ENCODE measurements at regions not wholly inside any gene's neighbourhood (a gene's known extent, or its start where the extent isn't known, plus 50 kb on each side); places are given as distances from the start of the nearest gene placed in this dataset.

- Mint-ChIP-seq H3K27me3 (no peaks in the 10 kb centered on the region), H3K4me3 (no peak overlapping the region), H3K9me3 (ENCODE audit: insufficient read depth) (no peaks in the 10 kb centered on the region), H3K27ac (no peak overlapping the region), H3K4me1 (no peaks in the 10 kb centered on the region)
- no peak overlapping the region for H3K9ac ChIP-seq (ENCODE audit: low read length)
- no peaks in the 10 kb centered on the region for H3K79me2 ChIP-seq (ENCODE audit: control insufficient read depth, insufficient read depth, low read length)
- no peak overlapping the region for H3K4me3 ChIP-seq (ENCODE audit: control extremely low read depth in 1 of 5, extremely low read depth in 1 of 5, insufficient read depth in 1 of 5, low read depth in 2 of 5, low read length in 4 of 5)
- H2AFZ ChIP-seq (ENCODE audit: insufficient read depth, low read depth, low read length, poor library complexity, severe bottlenecking) = no peak overlapping the region
- no peaks in the 10 kb centered on the region for H3K4me1 ChIP-seq (ENCODE audit: control insufficient read depth in 2 of 2, insufficient read depth in 2 of 2, low read length in 2 of 2)
- 100% methylated on average over 3 of the region's 3 CpGs for WGBS (ENCODE audit: insufficient coverage)
- H3K36me3 ChIP-seq (replicated peaks in 1 of 2; ENCODE audit: control extremely low read depth in 1 of 2, control insufficient read depth in 1 of 2, extremely low read depth in 1 of 2, insufficient read depth in 2 of 2, low read length in 1 of 2) = no peaks in the 10 kb centered on the region
- no peaks in the 10 kb centered on the region for H3K27me3 ChIP-seq (replicated peaks in 1 of 4; ENCODE audit: control extremely low read depth in 1 of 4, control insufficient read depth in 3 of 4, insufficient read depth in 4 of 4, low read length in 3 of 4)
- H3K9me3 ChIP-seq (ENCODE audit: control extremely low read depth in 1 of 3, control insufficient read depth in 2 of 3, insufficient read depth in 1 of 3, low read length in 2 of 3) = no peaks in the 10 kb centered on the region
- intact Hi-C loops (cut with micrococcal nuclease) = no loop called here
- ChIA-PET CTCF (no interaction called here), POLR2A (no interaction called here)
- DNase-seq (no peak), ATAC-seq (ENCODE audit: low read depth) (no peak)
- TF ChIP-seq EZH2 (IDR thresholded peaks at IDR 0.05; ENCODE audit: borderline replicate concordance, insufficient read depth, low read depth, low read length, poor library complexity, severe bottlenecking) (no peak), CTCF (IDR thresholded peaks at IDR 0.05) (no peak)
- no peak overlapping the region for H3K4me2 ChIP-seq (replicated peaks; ENCODE audit: low read depth, low read length, poor library complexity, severe bottlenecking)
- no peaks in the 10 kb centered on the region for H4K20me1 ChIP-seq (ENCODE audit: control insufficient read depth, insufficient read depth, low read length, poor library complexity, severe bottlenecking)
- H3K27ac ChIP-seq (ENCODE audit: low read length in 2 of 2) = no peak overlapping the region
These were observed 185.9 kb upstream of the MAF start for GRCh38 chr16:79786389-79786788.

- WGBS (ENCODE audit: insufficient coverage) = 100% methylated on average over 2 of the region's 5 CpGs
- H3K4me1 Mint-ChIP-seq = no peaks in the 10 kb centered on the region
- no peak for ATAC-seq (ENCODE audit: low read depth)
These were observed 183.5 kb upstream of the MAF start for GRCh38 chr16:79784007-79784406.

More at GRCh38 chr16:79784007-79784406, 183.5 kb upstream of the MAF start:
- Histone ChIP-seq H3K9me3 (ENCODE audit: control extremely low read depth in 1 of 3, control insufficient read depth in 2 of 3, insufficient read depth in 1 of 3, low read length in 2 of 3) (no peaks in the 10 kb centered on the region), H2AFZ (ENCODE audit: insufficient read depth, low read depth, low read length, poor library complexity, severe bottlenecking) (no peak overlapping the region), H3K9ac (ENCODE audit: low read length) (no peak overlapping the region), H3K36me3 (replicated peaks in 1 of 2; ENCODE audit: control extremely low read depth in 1 of 2, control insufficient read depth in 1 of 2, extremely low read depth in 1 of 2, insufficient read depth in 2 of 2, low read length in 1 of 2) (no peaks in the 10 kb centered on the region), H3K27me3 (replicated peaks in 1 of 4; ENCODE audit: control extremely low read depth in 1 of 4, control insufficient read depth in 3 of 4, insufficient read depth in 4 of 4, low read length in 3 of 4) (no peaks in the 10 kb centered on the region), H4K20me1 (ENCODE audit: control insufficient read depth, insufficient read depth, low read length, poor library complexity, severe bottlenecking) (no peaks in the 10 kb centered on the region), H3K27ac (ENCODE audit: low read length in 2 of 2) (no peak overlapping the region), H3K79me2 (ENCODE audit: control insufficient read depth, insufficient read depth, low read length) (no peaks in the 10 kb centered on the region), H3K4me1 (ENCODE audit: control insufficient read depth in 2 of 2, insufficient read depth in 2 of 2, low read length in 2 of 2) (no peaks in the 10 kb centered on the region), H3K4me2 (replicated peaks; ENCODE audit: low read depth, low read length, poor library complexity, severe bottlenecking) (no peak overlapping the region), H3K4me3 (ENCODE audit: control extremely low read depth in 1 of 5, extremely low read depth in 1 of 5, insufficient read depth in 1 of 5, low read depth in 2 of 5, low read length in 4 of 5) (no peak overlapping the region)
- no peak overlapping the region for H3K27ac Mint-ChIP-seq
- DNase-seq = no peak
- H3K9me3 Mint-ChIP-seq (ENCODE audit: insufficient read depth) = no peaks in the 10 kb centered on the region
- intact Hi-C loops (cut with micrococcal nuclease) = no loop called here
- no peak for TF ChIP-seq CTCF (IDR thresholded peaks at IDR 0.05)
- no peak for TF ChIP-seq EZH2 (IDR thresholded peaks at IDR 0.05; ENCODE audit: borderline replicate concordance, insufficient read depth, low read depth, low read length, poor library complexity, severe bottlenecking)
- peaks cover 3% of the 10 kb centered on the region for H3K27me3 Mint-ChIP-seq
- no peak overlapping the region for H3K4me3 Mint-ChIP-seq
- ChIA-PET CTCF (no interaction called here), POLR2A (no interaction called here)
